ENCODE measurements at regions not wholly inside any gene's neighbourhood (a gene's known extent, or its start where the extent isn't known, plus 50 kb on each side); places are given as distances from the start of the nearest gene placed in this dataset.
"Not testable (repeated sequence)": the region's sequence is repeated elsewhere in the genome, so short reads cannot be mapped to it uniquely, and the experiment has no call there.

DNA sequence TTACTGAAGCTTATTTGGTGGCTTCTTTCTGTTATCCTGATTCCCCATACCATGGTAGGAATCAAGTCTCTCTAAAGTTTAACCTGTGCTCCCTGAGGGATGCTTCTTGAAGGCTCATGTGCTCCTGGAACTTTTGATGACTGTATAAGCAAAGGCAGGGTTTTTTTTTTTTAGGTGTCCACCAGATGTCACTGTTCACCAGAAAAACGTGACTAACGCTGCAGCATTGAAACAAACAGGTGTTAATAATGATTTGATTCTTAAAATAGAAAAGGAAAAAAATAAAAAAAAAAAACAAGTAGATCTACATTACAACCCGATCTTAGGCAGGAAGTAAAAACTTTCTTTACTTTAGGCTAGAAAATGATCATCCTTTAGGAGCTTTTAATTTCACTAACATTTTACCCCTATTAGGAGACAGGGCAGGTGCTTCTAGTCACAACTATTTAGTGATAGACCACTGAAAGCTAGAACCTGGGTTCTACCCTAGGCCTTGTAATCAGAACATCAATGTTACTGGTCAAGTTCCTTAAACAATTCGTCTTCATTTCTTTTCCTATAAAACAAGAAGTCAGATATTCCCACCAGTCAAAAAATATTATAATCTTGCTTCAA lies 223.0 kb downstream of the PLA2G4A start:
- no peak for DNase-seq (ENCODE audit: low spot score)
- TF ChIP-seq, protein P1, sequence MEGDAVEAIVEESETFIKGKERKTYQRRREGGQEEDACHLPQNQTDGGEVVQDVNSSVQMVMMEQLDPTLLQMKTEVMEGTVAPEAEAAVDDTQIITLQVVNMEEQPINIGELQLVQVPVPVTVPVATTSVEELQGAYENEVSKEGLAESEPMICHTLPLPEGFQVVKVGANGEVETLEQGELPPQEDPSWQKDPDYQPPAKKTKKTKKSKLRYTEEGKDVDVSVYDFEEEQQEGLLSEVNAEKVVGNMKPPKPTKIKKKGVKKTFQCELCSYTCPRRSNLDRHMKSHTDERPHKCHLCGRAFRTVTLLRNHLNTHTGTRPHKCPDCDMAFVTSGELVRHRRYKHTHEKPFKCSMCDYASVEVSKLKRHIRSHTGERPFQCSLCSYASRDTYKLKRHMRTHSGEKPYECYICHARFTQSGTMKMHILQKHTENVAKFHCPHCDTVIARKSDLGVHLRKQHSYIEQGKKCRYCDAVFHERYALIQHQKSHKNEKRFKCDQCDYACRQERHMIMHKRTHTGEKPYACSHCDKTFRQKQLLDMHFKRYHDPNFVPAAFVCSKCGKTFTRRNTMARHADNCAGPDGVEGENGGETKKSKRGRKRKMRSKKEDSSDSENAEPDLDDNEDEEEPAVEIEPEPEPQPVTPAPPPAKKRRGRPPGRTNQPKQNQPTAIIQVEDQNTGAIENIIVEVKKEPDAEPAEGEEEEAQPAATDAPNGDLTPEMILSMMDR (IDR thresholded peaks at IDR 0.05): no peak
- ATAC-seq (ENCODE audit: low FRiP score): no peak

DNA sequence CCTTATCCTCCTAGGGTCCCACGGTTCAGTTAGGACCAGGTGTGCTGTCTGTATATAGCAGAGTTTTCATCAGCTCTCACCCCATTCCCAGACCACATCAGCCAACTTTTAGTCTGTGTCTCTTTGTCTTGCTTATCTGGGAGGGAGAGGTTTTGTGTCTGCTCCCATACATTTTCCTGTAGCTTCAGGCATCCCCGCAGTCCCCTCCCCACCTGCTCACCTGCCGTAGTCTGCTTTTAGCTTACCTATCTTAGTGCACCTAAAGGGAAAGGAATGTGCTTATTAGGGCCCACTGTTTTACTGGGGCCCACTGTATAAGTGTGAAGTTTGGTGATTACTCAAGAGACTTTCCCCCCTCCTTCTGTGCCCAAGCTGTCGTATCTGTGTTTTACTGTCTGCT lies 225.1 kb downstream of the PLA2G4A start:
- DNase-seq (ENCODE audit: low spot score) (no peak), ATAC-seq (ENCODE audit: low FRiP score) (no peak)
- TF ChIP-seq, protein P1 (IDR thresholded peaks at IDR 0.05): no peak

DNA sequence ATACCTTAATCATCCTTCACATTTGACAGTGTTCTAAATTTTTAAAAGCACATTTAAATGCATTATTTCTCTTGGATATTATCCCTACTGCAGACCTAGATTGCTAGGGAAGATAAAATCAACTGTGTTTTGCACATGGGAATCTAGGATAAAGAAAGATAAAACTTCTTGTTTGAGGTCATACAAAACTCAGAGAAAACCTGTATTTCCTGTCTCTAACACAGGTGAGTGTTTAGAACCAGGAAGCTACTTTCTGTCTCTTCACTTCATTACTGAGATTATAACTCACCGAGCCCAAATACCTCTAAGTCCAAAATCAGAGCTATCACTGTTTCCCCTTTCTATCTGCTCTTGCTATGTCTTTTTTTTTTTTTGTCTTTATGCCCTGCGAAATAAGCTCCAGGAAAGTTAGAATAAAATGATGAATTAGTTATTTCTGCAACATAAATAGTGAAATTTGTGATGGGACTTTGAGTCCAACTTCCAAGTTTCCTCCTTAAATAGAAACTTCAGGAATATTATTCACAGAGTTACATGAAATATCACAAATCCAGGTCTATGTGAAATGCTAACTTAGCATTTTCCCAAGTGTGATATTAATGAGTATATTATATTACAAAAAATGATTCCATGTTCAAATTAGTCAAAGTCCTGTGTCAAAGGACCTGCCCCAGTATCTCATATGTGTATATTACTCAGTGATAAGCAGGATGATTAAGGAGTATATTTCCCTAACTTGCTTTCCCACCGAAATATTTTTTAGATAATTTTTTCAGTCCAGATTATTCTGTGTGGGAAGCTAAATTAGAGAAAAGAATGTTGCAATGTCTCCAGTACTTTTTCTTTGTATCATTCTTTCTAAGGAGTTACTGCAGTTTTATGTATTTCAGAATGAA lies 226.4 kb downstream of the PLA2G4A start:
- TF ChIP-seq, protein P1 (IDR thresholded peaks at IDR 0.05): no peak
- ATAC-seq (ENCODE audit: low FRiP score): peak; percentile 69
- no peak for DNase-seq (ENCODE audit: low spot score)

DNA sequence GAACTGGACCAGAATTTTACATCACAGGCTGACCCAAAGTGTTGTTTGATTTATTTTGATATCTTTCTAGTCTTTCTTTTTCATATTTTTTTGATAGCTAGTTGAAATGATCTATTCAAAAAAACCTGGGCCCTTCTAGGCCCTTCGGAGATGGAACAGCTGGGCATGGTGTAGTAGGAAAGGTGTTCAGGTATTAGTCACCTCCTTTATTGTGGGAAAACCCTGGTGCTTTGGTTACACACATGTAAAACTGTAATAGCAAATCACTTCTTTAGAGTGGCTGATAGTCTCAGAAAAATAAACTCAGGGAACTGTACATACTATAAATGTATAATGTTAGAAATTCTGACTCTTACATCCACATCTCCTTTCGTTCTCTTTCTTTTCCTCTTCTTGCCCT lies 234.5 kb downstream of the PLA2G4A start:
- TF ChIP-seq, protein P1 (IDR thresholded peaks at IDR 0.05): no peak
- DNase-seq (ENCODE audit: low spot score) (no peak), ATAC-seq (ENCODE audit: low FRiP score) (no peak)

DNA sequence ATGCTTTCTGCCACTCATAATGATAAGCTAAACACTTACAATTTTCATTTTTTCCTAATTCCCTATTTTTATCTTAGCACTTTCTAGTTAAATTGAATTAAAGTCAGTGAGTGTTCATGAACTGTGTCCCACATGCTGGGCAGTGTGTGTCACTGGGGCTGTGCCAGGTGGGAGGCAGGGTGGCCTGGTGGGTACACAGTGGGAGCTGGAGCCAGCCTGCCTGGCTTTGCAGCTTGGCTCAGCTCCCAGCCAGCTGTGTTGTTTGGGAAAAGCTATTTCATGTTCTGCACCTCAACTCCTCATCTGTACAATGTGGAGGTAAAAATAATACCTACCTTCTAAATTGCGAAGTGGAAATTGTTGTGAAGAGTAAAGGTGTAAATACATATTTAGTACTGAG lies 238.4 kb downstream of the PLA2G4A start:
- TF ChIP-seq, protein P1 (IDR thresholded peaks at IDR 0.05): no peak
- ATAC-seq (ENCODE audit: low FRiP score) (no peak), DNase-seq (ENCODE audit: low spot score) (no peak)

DNA sequence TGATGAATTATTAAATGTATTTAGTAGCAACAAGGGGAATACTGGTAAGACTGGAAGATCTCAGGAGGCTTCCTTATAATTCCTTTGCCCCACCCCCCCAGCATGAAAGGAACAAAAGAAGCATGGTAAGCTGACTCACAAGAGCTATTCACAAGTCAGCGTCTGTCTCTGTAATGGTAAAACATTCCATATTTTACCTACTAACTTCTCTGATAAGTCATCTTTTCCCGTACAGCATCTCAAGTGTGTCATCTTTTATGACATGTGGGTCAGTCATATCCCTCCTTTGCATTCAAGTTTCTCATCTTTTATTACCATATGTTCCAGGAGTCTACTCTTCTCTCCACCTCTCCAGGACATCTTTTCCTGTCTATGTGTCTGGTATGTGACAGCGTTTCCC lies 241.3 kb downstream of the PLA2G4A start:
- no peak for DNase-seq (ENCODE audit: low spot score)
- no peak for ATAC-seq (ENCODE audit: low FRiP score)
- TF ChIP-seq, protein P1 (IDR thresholded peaks at IDR 0.05): no peak

DNA sequence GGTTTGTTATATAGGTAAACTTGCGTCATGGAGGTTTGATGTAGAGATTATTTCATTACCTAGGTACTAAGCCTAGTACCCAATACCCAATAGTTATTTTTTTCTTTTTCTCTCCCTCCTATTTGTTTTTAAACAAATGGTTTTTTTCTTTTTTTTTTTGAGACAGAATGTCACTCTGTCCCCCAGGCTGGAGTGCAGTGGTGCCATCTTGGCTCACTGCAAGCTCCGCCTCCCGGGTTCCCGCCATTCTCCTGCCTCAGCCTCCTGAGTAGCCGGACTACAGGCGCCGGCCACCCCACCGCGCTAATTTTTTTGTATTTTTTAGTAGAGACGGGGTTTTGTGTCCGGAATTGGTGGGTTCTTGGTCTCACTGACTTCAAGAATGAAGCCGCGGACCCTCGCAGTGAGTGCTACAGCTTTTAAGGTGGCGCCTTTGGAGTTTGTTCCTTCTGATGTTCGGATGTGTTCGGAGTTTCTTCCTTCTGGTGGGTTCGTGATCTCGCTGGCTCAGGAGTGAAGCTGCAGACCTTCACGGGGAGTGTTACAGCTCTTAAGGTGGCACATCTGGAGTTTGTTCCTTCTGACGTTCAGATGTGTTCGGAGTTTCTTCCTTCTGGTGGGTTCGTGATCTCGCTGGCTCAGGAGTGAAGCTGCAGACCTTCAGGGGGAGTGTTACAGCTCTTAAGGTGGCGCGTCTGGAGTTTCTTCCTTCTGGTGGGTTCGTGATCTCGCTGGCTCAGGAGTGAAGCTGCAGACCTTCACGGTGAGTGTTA lies 243.7 kb downstream of the PLA2G4A start:
- ATAC-seq (ENCODE audit: low FRiP score); DNase-seq (ENCODE audit: low spot score): not testable (repeated sequence)

DNA sequence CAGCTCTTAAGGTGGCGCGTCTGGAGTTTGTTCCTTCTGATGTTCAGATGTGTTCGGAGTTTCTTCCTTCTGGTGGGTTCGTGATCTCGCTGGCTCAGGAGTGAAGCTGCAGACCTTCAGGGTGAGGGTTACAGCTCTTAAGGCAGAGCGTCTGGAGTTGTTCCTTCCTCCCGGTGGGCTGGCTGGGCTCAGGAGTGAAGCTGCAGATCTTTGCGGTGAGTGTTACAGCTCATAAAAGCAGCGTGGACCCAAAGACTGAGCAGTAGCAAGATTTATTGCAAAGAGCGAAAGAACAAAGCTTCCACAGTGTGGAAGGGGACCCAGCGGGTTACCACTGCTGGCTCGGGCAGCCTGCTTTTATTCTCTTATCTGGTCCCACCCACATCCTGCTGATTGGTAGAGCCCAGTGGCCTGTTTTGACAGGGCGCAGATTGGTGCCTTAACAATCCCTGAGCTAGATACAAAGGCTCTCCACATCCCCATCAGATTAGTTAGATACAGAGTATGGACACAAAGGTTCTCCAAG lies 244.3 kb downstream of the PLA2G4A start:
- ATAC-seq (ENCODE audit: low FRiP score); DNase-seq (ENCODE audit: low spot score): not testable (repeated sequence)

DNA sequence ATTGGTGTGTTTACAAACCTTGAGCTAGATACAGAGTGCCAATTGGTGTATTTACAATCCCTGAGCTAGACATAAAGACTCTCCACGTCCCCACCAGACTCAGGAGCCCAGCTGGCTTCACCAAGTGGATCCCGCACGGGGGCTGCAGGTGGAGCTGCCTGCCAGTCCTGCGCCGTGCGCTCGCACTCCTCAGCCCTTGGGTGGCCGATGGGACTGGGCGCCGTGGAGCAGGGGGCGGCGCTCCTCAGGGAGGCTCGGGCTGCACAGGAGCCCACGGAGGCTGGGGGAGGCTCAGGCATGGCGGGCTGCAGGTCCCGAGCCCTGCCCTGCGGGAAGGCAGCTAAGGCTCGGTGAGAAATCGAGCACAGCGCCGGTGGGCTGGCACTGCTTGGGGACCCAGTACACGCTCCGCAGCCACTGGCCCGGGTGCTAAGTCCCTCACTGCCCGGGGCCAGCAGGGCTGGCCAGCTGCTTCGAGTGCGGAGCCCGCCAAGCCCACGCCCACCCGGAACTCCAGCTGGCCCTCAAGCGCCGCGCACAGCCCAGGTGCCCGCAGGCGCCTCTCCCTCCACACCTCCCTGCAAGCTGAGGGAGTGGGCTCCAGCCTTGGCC lies 245.0 kb downstream of the PLA2G4A start:
- not testable (repeated sequence) for ATAC-seq (ENCODE audit: low FRiP score); DNase-seq (ENCODE audit: low spot score)

Data from omental fat pad (tissue), 3 donors.